ENCODE measurements at regions not wholly inside any gene's neighbourhood (a gene's known extent, or its start where the extent isn't known, plus 50 kb on each side); places are given as distances from the start of the nearest gene placed in this dataset.

- Histone ChIP-seq H3K4me3 (ENCODE audit: low read length) (no peak overlapping the region), H3K9me3 (ENCODE audit: control insufficient read depth in 1 of 2, insufficient read depth in 1 of 2, low read length in 2 of 2) (no peaks in the 10 kb centered on the region), H3K4me1 (ENCODE audit: insufficient read depth, low read length) (no peaks in the 10 kb centered on the region), H3K27me3 (ENCODE audit: control insufficient read depth in 1 of 2, insufficient read depth in 2 of 2, low read length in 2 of 2) (no peaks in the 10 kb centered on the region), H3K27ac (ENCODE audit: low read depth in 1 of 2, low read length in 2 of 2) (no peak overlapping the region), H3K36me3 (ENCODE audit: insufficient read depth, low read length) (no peaks in the 10 kb centered on the region)
- H3K27me3 Mint-ChIP-seq: peaks cover 12% of the 10 kb centered on the region
- ChIA-PET POLR2A (no interaction called here), CTCF (no interaction called here)
- H3K27ac Mint-ChIP-seq: no peak overlapping the region
- no peaks in the 10 kb centered on the region for H3K9me3 Mint-ChIP-seq
- ATAC-seq (ENCODE audit: poor library complexity) (no peak), DNase-seq (no peak)
- no peaks in the 10 kb centered on the region for H3K36me3 Mint-ChIP-seq (ENCODE audit: low read depth)
- TF ChIP-seq, protein P1, sequence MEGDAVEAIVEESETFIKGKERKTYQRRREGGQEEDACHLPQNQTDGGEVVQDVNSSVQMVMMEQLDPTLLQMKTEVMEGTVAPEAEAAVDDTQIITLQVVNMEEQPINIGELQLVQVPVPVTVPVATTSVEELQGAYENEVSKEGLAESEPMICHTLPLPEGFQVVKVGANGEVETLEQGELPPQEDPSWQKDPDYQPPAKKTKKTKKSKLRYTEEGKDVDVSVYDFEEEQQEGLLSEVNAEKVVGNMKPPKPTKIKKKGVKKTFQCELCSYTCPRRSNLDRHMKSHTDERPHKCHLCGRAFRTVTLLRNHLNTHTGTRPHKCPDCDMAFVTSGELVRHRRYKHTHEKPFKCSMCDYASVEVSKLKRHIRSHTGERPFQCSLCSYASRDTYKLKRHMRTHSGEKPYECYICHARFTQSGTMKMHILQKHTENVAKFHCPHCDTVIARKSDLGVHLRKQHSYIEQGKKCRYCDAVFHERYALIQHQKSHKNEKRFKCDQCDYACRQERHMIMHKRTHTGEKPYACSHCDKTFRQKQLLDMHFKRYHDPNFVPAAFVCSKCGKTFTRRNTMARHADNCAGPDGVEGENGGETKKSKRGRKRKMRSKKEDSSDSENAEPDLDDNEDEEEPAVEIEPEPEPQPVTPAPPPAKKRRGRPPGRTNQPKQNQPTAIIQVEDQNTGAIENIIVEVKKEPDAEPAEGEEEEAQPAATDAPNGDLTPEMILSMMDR (IDR thresholded peaks at IDR 0.05): no peak
- no peaks in the 10 kb centered on the region for H3K4me1 Mint-ChIP-seq (ENCODE audit: low read depth)
- intact Hi-C loops (cut with DNase I, micrococcal nuclease): no loop called here
- no peak overlapping the region for H3K4me3 Mint-ChIP-seq
Observed at GRCh38 chr2:226151157-226151556, 648.5 kb downstream of the IRS1 start.

DNA sequence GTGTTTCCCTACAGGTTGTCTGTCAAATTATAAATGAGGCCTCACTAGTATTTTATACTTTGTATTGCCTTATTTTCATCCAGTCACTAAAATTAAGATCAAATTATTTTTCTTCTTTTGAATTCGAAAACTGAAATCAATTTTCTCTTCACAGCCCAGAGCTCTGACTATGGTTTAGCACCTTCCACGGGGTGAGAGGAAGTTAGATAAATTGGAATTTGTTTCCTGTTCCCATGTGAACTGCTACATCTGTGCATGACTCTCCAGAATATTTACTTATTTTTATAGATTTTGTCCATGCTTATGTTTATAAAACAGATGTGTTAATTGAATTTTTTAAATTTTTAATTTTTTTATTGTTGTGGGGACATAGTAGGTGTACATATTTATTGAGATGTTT lies 656.5 kb downstream of the IRS1 start:
- DNase-seq: no peak
- no peak overlapping the region for H3K4me3 ChIP-seq (ENCODE audit: low read length)
- TF ChIP-seq, protein P1 (IDR thresholded peaks at IDR 0.05): no peak
- ChIA-PET POLR2A (no interaction called here), CTCF (no interaction called here)
- no peaks in the 10 kb centered on the region for H3K27me3 ChIP-seq (ENCODE audit: control insufficient read depth in 1 of 2, insufficient read depth in 2 of 2, low read length in 2 of 2)
- H3K4me1 ChIP-seq (ENCODE audit: insufficient read depth, low read length): no peaks in the 10 kb centered on the region
- ATAC-seq (ENCODE audit: poor library complexity): no peak
- Mint-ChIP-seq H3K9me3 (no peaks in the 10 kb centered on the region), H3K4me1 (ENCODE audit: low read depth) (no peaks in the 10 kb centered on the region), H3K4me3 (no peak overlapping the region), H3K27me3 (peaks cover 5% of the 10 kb centered on the region), H3K27ac (no peak overlapping the region), H3K36me3 (ENCODE audit: low read depth) (no peaks in the 10 kb centered on the region)
- H3K9me3 ChIP-seq (ENCODE audit: control insufficient read depth in 1 of 2, insufficient read depth in 1 of 2, low read length in 2 of 2): no peaks in the 10 kb centered on the region
- intact Hi-C loops (cut with DNase I, micrococcal nuclease): no loop called here
- H3K27ac ChIP-seq (ENCODE audit: low read depth in 1 of 2, low read length in 2 of 2): no peak overlapping the region
- no peaks in the 10 kb centered on the region for H3K36me3 ChIP-seq (ENCODE audit: insufficient read depth, low read length)

DNA sequence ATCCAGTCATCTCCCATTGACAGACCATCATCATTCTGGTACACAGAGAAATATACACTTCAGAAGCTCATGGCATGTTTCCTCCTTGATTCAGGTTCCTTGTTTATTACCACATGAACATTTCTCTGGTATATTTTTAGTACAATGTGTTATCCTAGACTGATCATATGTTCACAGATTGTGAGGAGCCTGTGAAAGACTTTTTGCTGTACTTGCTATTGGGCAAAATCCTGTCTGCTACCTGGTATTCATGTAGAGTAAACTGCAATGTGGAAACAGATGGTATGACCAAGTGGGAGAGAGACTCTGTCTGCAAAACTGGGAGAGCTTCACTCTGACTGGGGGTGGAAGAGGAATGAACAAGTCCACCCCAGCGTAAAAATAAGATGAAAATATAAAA lies 657.2 kb downstream of the IRS1 start:
- TF ChIP-seq, protein P1 (IDR thresholded peaks at IDR 0.05): no peak
- no peaks in the 10 kb centered on the region for H3K27me3 ChIP-seq (ENCODE audit: control insufficient read depth in 1 of 2, insufficient read depth in 2 of 2, low read length in 2 of 2)
- no peaks in the 10 kb centered on the region for H3K4me1 ChIP-seq (ENCODE audit: insufficient read depth, low read length)
- ATAC-seq (ENCODE audit: poor library complexity): no peak
- intact Hi-C loops (cut with DNase I, micrococcal nuclease): no loop called here
- Mint-ChIP-seq H3K9me3 (no peaks in the 10 kb centered on the region), H3K4me3 (no peak overlapping the region), H3K27ac (no peak overlapping the region), H3K27me3 (peaks cover 5% of the 10 kb centered on the region), H3K4me1 (ENCODE audit: low read depth) (no peaks in the 10 kb centered on the region), H3K36me3 (ENCODE audit: low read depth) (no peaks in the 10 kb centered on the region)
- no peak overlapping the region for H3K4me3 ChIP-seq (ENCODE audit: low read length)
- no peaks in the 10 kb centered on the region for H3K36me3 ChIP-seq (ENCODE audit: insufficient read depth, low read length)
- ChIA-PET POLR2A (no interaction called here), CTCF (no interaction called here)
- no peak overlapping the region for H3K27ac ChIP-seq (ENCODE audit: low read depth in 1 of 2, low read length in 2 of 2)
- DNase-seq: no peak
- H3K9me3 ChIP-seq (ENCODE audit: control insufficient read depth in 1 of 2, insufficient read depth in 1 of 2, low read length in 2 of 2): no peaks in the 10 kb centered on the region
